Calu3 (cell line): ENCODE measurements at regions not wholly inside any gene's neighbourhood (a gene's known extent, or its start where the extent isn't known, plus 50 kb on each side); places are given as distances from the start of the nearest gene placed in this dataset.

Experiments used
- BruUV-seq: library from RNA; stranded (reverse); fragments of 400-500 nt; replicated peaks from 2 replicates; lab custom pipeline; 2021; lab: Mats Ljungman, UMichigan
- CTCF ChIA-PET: fragments of 300-600 bp; sonication (Branson Sonifier 250); formaldehyde crosslinking; loops from one replicate; lab custom pipeline; 2022; ENCODE audit warnings: antibody characterized with exemption; lab: Charles Lee
- DNase-seq: peaks from one replicate; pipeline ENCODE4 v3.0.0; 2022
- H3K27ac Mint-ChIP-seq: one replicate; pipeline ENCODE4 v1.8.0; 2022; ENCODE audit warnings: mixed read lengths; ENCODE audit not compliant: unreplicated experiment
- H3K27me3 Mint-ChIP-seq: one replicate; pipeline ENCODE4 v1.8.0; 2022; ENCODE audit warnings: mixed read lengths; ENCODE audit not compliant: unreplicated experiment
- H3K36me3 Mint-ChIP-seq: one replicate; pipeline ENCODE4 v1.8.0; 2022; ENCODE audit warnings: mild to moderate bottlenecking, moderate library complexity, mixed read lengths; ENCODE audit not compliant: insufficient read depth, unreplicated experiment
- H3K4me1 Mint-ChIP-seq: one replicate; pipeline ENCODE4 v1.8.0; 2022; ENCODE audit warnings: mild to moderate bottlenecking, low read depth, mixed read lengths; ENCODE audit not compliant: unreplicated experiment
- H3K4me3 Mint-ChIP-seq: one replicate; pipeline ENCODE4 v1.8.0; 2022; ENCODE audit warnings: mild to moderate bottlenecking, low read depth, moderate library complexity, mixed read lengths; ENCODE audit not compliant: unreplicated experiment
- H3K9me3 Mint-ChIP-seq: one replicate; pipeline ENCODE4 v1.8.0; 2022; ENCODE audit warnings: low read depth, mixed read lengths; ENCODE audit not compliant: unreplicated experiment
- intact Hi-C: fragments of 100-400 bp; cut with micrococcal nuclease; formaldehyde crosslinking; loops from one replicate; pipeline ENCODE4 v1.10.0; 2022; ENCODE audit not compliant: unreplicated experiment
- TF ChIP-seq, protein P1 (sequence below): fragments of 200-600 bp; IDR thresholded peaks from one replicate; pipeline ENCODE4 v1.8.0; 2022; ENCODE audit warnings: antibody characterized with exemption; ENCODE audit not compliant: unreplicated experiment

DNA sequence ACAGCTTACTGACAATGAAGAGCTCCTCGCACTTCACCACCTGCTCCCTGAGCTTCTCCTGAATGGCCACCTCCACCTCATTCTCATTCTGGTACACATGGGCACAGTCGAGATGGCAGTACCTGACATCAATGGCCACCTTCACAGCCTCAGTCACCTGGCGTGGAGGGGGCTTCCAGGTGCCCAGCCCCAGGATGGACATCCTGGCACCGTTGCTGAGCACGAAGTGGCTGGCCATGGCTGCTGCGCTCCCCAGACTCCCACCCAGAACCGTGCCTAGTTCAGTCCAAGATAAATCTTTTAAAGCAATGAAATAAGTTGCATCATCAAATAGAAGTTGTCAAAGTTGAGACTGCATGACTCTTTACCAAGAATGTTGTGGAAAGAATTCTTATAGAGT is 128.1 kb upstream of the SOX6 start:
- TF ChIP-seq, protein P1, sequence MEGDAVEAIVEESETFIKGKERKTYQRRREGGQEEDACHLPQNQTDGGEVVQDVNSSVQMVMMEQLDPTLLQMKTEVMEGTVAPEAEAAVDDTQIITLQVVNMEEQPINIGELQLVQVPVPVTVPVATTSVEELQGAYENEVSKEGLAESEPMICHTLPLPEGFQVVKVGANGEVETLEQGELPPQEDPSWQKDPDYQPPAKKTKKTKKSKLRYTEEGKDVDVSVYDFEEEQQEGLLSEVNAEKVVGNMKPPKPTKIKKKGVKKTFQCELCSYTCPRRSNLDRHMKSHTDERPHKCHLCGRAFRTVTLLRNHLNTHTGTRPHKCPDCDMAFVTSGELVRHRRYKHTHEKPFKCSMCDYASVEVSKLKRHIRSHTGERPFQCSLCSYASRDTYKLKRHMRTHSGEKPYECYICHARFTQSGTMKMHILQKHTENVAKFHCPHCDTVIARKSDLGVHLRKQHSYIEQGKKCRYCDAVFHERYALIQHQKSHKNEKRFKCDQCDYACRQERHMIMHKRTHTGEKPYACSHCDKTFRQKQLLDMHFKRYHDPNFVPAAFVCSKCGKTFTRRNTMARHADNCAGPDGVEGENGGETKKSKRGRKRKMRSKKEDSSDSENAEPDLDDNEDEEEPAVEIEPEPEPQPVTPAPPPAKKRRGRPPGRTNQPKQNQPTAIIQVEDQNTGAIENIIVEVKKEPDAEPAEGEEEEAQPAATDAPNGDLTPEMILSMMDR, result no peak
- Mint-ChIP-seq H3K36me3 (no peaks in the 10 kb centered on the region), H3K4me1 (no peaks in the 10 kb centered on the region), H3K27me3 (no peaks in the 10 kb centered on the region), H3K4me3 (no peak overlapping the region), H3K27ac (no peak overlapping the region), H3K9me3 (no peaks in the 10 kb centered on the region)
- CTCF ChIA-PET, result no interaction called here
- intact Hi-C loops, result no loop called here
- BruUV-seq, result no TSS peak
- DNase-seq, result no peak

DNA sequence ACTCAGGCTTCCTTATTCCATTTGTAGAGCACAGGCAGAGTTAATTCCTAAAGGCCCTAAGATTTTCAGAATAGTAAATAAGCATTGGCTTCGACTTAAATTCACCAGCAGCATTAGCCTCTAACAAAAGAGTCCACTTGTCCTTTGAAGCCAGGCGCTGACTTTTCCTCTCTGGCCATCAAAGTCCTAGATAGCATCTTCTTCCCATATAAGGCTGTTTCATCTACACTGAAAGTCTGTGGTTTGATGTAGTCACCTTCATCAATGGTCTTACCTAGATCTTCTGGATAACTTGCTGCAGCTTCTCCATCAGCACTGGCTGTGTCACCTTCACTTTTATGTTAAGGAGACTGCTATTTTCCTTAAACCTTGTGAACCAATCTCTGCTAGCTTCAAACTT is 118.3 kb upstream of the SOX6 start:
- no peaks in the 10 kb centered on the region for H3K9me3 Mint-ChIP-seq
- no peak overlapping the region for H3K4me3 Mint-ChIP-seq
- H3K4me1 Mint-ChIP-seq, result no peaks in the 10 kb centered on the region
- H3K27me3 Mint-ChIP-seq, result no peaks in the 10 kb centered on the region
- CTCF ChIA-PET, result interaction anchor here (1.0 kb wide), 1 partner anchor 9 kb away, joined by 3 read pairs; no protein-coding TSS in a partner anchor
- no TSS peak for BruUV-seq
- no peak for DNase-seq
- H3K27ac Mint-ChIP-seq, result no peak overlapping the region
- intact Hi-C loops, result no loop called here
- TF ChIP-seq, protein P1, result no peak
- no peaks in the 10 kb centered on the region for H3K36me3 Mint-ChIP-seq

DNA sequence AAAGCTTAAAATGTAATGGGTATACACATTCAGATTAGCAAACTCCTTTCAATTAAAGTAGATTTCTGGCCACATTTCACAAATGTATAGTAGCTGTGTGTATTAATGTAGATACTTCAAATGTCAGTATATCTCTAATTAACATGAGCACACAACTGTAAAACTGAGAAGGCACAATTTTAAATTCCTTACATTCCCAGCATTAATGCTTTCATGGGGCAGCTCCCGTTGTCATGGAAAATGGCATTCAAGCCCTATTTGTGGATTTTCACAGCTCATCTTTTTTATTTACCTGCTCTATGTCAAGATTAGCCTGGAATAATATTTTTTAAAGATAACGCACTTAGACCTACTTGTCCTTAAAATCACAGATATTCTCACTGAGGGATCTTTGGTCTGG is 113.6 kb upstream of the SOX6 start:
- no peak for DNase-seq
- intact Hi-C loops, result no loop called here
- no peaks in the 10 kb centered on the region for H3K27me3 Mint-ChIP-seq
- CTCF ChIA-PET, result no interaction called here
- H3K9me3 Mint-ChIP-seq, result peaks cover 3% of the 10 kb centered on the region
- no peak overlapping the region for H3K27ac Mint-ChIP-seq
- no peak overlapping the region for H3K4me3 Mint-ChIP-seq
- BruUV-seq, result no TSS peak
- no peaks in the 10 kb centered on the region for H3K36me3 Mint-ChIP-seq
- TF ChIP-seq, protein P1, result no peak
- no peaks in the 10 kb centered on the region for H3K4me1 Mint-ChIP-seq

DNA sequence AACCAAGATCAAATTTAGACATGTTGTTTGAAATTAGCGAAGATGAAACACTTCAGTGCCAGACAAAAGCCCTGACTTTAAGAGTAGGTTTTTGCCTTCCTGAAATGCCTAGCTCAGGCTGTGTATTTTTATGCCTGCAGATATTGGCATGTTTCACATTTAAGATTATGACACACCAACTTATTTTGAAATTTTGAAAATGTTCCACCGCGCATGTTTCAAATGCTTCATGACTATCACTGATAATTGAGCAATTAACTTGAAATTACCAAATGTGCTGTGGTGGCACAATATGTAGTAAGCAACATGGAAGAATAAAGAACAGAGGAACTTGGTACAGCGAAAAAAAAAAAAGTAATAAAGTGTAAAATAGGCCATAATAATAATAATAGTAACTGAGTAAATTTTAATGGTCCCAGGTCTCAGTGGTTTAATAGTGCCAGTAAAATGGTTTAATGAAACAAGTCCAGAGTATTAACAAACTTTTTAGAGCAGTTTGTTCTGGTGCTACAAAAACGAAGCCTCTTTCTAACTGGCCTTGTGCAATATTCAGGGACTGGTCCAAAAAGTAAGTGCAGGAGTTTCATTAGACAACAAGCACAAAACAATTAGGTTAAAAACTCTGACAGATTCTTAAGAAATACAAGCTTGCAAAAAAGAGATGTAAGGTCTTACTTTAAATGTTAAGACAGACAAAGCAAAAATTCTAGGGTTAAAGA is 112.5 kb upstream of the SOX6 start:
- Mint-ChIP-seq H3K9me3 (peaks cover 3% of the 10 kb centered on the region), H3K4me1 (no peaks in the 10 kb centered on the region), H3K27ac (no peak overlapping the region), H3K36me3 (no peaks in the 10 kb centered on the region), H3K4me3 (no peak overlapping the region), H3K27me3 (no peaks in the 10 kb centered on the region)
- intact Hi-C loops, result no loop called here
- DNase-seq, result no peak
- TF ChIP-seq, protein P1, result no peak
- CTCF ChIA-PET, result no interaction called here
- BruUV-seq, result no TSS peak
